ENCODE measurements at regions not wholly inside any gene's neighbourhood (a gene's known extent, or its start where the extent isn't known, plus 50 kb on each side); places are given as distances from the start of the nearest gene placed in this dataset.

DNA sequence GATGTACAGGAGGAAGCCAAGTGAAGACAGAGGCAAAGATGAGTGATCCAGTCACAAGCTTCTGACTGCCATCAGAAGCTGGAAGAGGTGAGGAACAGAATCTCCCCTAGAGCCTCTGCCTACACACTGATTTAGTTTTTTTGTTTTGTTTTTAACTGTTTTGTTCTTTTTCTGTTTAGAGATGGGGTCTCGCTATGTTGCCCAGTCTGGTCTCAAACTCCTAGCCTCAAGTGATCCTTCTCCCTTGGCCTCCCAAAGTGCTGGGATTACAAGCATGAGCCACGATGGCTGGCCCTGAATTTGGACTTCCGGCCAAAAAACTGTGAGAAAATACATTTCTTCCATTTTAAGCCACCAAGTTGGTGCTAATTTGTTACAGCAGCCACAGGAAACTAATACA is 204.7 kb upstream of the ZNF608 start (continued):
- TF ChIP-seq, protein P1, sequence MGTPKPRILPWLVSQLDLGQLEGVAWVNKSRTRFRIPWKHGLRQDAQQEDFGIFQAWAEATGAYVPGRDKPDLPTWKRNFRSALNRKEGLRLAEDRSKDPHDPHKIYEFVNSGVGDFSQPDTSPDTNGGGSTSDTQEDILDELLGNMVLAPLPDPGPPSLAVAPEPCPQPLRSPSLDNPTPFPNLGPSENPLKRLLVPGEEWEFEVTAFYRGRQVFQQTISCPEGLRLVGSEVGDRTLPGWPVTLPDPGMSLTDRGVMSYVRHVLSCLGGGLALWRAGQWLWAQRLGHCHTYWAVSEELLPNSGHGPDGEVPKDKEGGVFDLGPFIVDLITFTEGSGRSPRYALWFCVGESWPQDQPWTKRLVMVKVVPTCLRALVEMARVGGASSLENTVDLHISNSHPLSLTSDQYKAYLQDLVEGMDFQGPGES (IDR thresholded peaks at IDR 0.05) = no peak
- TF ChIP-seq, protein P2, sequence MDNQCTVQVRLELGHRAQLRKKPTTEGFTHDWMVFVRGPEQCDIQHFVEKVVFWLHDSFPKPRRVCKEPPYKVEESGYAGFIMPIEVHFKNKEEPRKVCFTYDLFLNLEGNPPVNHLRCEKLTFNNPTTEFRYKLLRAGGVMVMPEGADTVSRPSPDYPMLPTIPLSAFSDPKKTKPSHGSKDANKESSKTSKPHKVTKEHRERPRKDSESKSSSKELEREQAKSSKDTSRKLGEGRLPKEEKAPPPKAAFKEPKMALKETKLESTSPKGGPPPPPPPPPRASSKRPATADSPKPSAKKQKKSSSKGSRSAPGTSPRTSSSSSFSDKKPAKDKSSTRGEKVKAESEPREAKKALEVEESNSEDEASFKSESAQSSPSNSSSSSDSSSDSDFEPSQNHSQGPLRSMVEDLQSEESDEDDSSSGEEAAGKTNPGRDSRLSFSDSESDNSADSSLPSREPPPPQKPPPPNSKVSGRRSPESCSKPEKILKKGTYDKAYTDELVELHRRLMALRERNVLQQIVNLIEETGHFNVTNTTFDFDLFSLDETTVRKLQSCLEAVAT (IDR thresholded peaks at IDR 0.05) = no peak
- TF ChIP-seq ZNF24 (IDR thresholded peaks at IDR 0.05) = no peak

DNA sequence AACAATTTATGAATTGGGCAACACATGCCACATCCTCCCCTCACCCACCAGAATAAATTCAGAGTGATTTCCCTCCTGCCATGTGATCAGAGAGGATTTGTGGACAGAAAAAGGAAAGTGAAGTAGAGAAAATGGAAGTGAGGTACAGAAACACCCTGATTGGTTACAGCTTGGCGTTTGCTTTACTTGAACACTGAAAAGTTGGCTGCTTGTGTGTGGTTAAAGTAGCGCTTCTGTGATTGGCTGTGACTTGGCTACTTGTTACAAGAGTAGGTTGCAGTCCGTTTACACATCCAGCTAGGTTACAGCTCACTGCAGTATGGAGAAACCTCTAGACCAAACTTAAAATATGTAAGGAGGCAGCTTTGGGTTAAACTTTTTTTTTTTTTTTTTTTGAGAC is 205.2 kb upstream of the ZNF608 start:
- H3K4me3 ChIP-seq = peak overlapping the region; percentile 18; the same call in 1 of the 2 replicates
- no peak for TF ChIP-seq NRF1 (conservative IDR thresholded peaks at IDR 0.05; ENCODE audit: low read depth, low read length)
- TF ChIP-seq, protein P3, sequence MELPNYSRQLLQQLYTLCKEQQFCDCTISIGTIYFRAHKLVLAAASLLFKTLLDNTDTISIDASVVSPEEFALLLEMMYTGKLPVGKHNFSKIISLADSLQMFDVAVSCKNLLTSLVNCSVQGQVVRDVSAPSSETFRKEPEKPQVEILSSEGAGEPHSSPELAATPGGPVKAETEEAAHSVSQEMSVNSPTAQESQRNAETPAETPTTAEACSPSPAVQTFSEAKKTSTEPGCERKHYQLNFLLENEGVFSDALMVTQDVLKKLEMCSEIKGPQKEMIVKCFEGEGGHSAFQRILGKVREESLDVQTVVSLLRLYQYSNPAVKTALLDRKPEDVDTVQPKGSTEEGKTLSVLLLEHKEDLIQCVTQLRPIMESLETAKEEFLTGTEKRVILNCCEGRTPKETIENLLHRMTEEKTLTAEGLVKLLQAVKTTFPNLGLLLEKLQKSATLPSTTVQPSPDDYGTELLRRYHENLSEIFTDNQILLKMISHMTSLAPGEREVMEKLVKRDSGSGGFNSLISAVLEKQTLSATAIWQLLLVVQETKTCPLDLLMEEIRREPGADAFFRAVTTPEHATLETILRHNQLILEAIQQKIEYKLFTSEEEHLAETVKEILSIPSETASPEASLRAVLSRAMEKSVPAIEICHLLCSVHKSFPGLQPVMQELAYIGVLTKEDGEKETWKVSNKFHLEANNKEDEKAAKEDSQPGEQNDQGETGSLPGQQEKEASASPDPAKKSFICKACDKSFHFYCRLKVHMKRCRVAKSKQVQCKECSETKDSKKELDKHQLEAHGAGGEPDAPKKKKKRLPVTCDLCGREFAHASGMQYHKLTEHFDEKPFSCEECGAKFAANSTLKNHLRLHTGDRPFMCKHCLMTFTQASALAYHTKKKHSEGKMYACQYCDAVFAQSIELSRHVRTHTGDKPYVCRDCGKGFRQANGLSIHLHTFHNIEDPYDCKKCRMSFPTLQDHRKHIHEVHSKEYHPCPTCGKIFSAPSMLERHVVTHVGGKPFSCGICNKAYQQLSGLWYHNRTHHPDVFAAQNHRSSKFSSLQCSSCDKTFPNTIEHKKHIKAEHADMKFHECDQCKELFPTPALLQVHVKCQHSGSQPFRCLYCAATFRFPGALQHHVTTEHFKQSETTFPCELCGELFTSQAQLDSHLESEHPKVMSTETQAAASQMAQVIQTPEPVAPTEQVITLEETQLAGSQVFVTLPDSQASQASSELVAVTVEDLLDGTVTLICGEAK (IDR thresholded peaks at IDR 0.05; ENCODE audit: borderline replicate concordance) = 0 out of 2 replicates have a peak, but pooled peaks have one; percentile 28
- 0 out of 2 replicates have a peak, but pooled peaks have one; percentile 42 for TF ChIP-seq PML (IDR thresholded peaks at IDR 0.05; ENCODE audit: low read length)
- TF ChIP-seq, protein P4, sequence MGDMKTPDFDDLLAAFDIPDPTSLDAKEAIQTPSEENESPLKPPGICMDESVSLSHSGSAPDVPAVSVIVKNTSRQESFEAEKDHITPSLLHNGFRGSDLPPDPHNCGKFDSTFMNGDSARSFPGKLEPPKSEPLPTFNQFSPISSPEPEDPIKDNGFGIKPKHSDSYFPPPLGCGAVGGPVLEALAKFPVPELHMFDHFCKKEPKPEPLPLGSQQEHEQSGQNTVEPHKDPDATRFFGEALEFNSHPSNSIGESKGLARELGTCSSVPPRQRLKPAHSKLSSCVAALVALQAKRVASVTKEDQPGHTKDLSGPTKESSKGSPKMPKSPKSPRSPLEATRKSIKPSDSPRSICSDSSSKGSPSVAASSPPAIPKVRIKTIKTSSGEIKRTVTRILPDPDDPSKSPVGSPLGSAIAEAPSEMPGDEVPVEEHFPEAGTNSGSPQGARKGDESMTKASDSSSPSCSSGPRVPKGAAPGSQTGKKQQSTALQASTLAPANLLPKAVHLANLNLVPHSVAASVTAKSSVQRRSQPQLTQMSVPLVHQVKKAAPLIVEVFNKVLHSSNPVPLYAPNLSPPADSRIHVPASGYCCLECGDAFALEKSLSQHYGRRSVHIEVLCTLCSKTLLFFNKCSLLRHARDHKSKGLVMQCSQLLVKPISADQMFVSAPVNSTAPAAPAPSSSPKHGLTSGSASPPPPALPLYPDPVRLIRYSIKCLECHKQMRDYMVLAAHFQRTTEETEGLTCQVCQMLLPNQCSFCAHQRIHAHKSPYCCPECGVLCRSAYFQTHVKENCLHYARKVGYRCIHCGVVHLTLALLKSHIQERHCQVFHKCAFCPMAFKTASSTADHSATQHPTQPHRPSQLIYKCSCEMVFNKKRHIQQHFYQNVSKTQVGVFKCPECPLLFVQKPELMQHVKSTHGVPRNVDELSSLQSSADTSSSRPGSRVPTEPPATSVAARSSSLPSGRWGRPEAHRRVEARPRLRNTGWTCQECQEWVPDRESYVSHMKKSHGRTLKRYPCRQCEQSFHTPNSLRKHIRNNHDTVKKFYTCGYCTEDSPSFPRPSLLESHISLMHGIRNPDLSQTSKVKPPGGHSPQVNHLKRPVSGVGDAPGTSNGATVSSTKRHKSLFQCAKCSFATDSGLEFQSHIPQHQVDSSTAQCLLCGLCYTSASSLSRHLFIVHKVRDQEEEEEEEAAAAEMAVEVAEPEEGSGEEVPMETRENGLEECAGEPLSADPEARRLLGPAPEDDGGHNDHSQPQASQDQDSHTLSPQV (IDR thresholded peaks at IDR 0.05) = no peak
- TF ChIP-seq RAD21 (IDR thresholded peaks at IDR 0.05; ENCODE audit: insufficient read depth, low read depth, low read length) = 0 out of 2 replicates have a peak, but pooled peaks have one; percentile 3
- TF ChIP-seq IKZF1 (conservative IDR thresholded peaks at IDR 0.05) = no peak; the same call in 1 of the 2 replicates
- TF ChIP-seq BCL11A (IDR thresholded peaks at IDR 0.05; ENCODE audit: low read depth, low read length) = no peak
- TF ChIP-seq, protein P5, sequence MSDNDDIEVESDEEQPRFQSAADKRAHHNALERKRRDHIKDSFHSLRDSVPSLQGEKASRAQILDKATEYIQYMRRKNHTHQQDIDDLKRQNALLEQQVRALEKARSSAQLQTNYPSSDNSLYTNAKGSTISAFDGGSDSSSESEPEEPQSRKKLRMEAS (IDR thresholded peaks at IDR 0.05; ENCODE audit: low read depth, low read length) = no peak

More for the DNA sequence above, 205.2 kb upstream of the ZNF608 start:
- DNase-seq (ENCODE audit: low read depth, low spot score) (peak; percentile 53), FAIRE-seq (peak; percentile 90), ATAC-seq (peak; percentile 63)
- intact Hi-C loops (cut with micrococcal nuclease; ENCODE audit: unreplicated experiment) = loop anchor here (1.0 to 5.0 kb wide), 2 partner anchors 15 to 44 kb away; no protein-coding TSS in a partner anchor
- Histone ChIP-seq H3K27me3 (replicated peaks in 1 of 2; ENCODE audit: control insufficient read depth in 2 of 2, insufficient read depth in 2 of 2, low read length in 1 of 2) (no peaks in the 10 kb centered on the region), H3K4me2 (ENCODE audit: control insufficient read depth, insufficient read depth) (peak overlapping the region; percentile 45), H4K20me1 (ENCODE audit: control insufficient read depth, insufficient read depth) (no peaks in the 10 kb centered on the region), H3K79me2 (ENCODE audit: control insufficient read depth, insufficient read depth, low read length) (no peaks in the 10 kb centered on the region), H3K27ac (ENCODE audit: control insufficient read depth, insufficient read depth) (peak overlapping the region; percentile 75), H3K9ac (ENCODE audit: control insufficient read depth, insufficient read depth, low read length) (peak overlapping the region; percentile 49), H3K4me1 (ENCODE audit: control insufficient read depth, insufficient read depth, low read length) (peaks cover 15% of the 10 kb centered on the region), H3K9me3 (replicated peaks; ENCODE audit: control insufficient read depth, insufficient read depth, low read length) (peaks cover 3% of the 10 kb centered on the region), H2AFZ (ENCODE audit: control insufficient read depth, low read depth, low read length) (peak overlapping the region; percentile 47), H3K36me3 (ENCODE audit: control insufficient read depth in 2 of 2, insufficient read depth in 2 of 2, low read length in 1 of 2) (no peaks in the 10 kb centered on the region)
- ChIA-PET POLR2A (interaction anchor here (0.6 to 2.9 kb wide), 10 partner anchors 24 to 203 kb away, joined by 3 to 9 read pairs (median 4); no protein-coding TSS in a partner anchor), RAD21 (ENCODE audit: unreplicated experiment) (interaction anchor here (0.7 to 3.6 kb wide), 18 partner anchors 12 to 900 kb away, joined by 3 to 22 read pairs (median 4); no protein-coding TSS in a partner anchor), SMC1A (ENCODE audit: uncharacterized antibody, unreplicated experiment) (interaction anchor here (0.6 to 6.7 kb wide), 20 partner anchors 15 to 1359 kb away, joined by 3 to 48 read pairs (median 4); no protein-coding TSS in a partner anchor), CTCF (interaction anchor here (0.6 to 2.2 kb wide), 7 partner anchors 15 to 272 kb away, joined by 3 to 9 read pairs (median 4); no protein-coding TSS in a partner anchor)
- BruUV-seq (replicated peaks) = no TSS peak
- in situ Hi-C loops (cut with MboI) = no loop called here
- WGBS (ENCODE audit: insufficient coverage, insufficient replicate concordance, low lambda C conversion rate, missing lambda C conversion rate) = 3% methylated on average over 3 of the region's 3 CpGs

All from GM12878 (cell line).